Neutrophil (primary cell): ENCODE measurements at regions not wholly inside any gene's neighbourhood (a gene's known extent, or its start where the extent isn't known, plus 50 kb on each side); places are given as distances from the start of the nearest gene placed in this dataset.
A peak's percentile ranks its signal among the peaks of the same experiment; 100 is the strongest.
"Not testable (repeated sequence)": the region's sequence is repeated elsewhere in the genome, so short reads cannot be mapped to it uniquely, and the experiment has no call there.

ENCODE experiments used
- H3K27ac ChIP-seq: fragments of 200-600 bp; sonication (generic); 2 replicates; pipeline ENCODE4 v1.5.1; 2016; ENCODE audit warnings: mild to moderate bottlenecking, moderate library complexity
- H3K27me3 ChIP-seq: fragments of 200-600 bp; sonication (generic); 2 replicates; pipeline ENCODE4 v1.6.0; 2016; ENCODE audit warnings: mild to moderate bottlenecking
- H3K36me3 ChIP-seq: fragments of 200-600 bp; sonication (generic); 2 replicates; pipeline ENCODE4 v1.5.1; 2017
- H3K4me1 ChIP-seq, 2 experiments: fragments of 200-600 bp in 1 of 2; sonication (generic) in 1 of 2; 1 replicate in 1 of 2; 2 replicates in 1 of 2; pipeline versions ENCODE4 v1.5.1 to v1.6.1; 2013 to 2016; ENCODE audit warnings: low read depth in 1 of 2, low read length in 1 of 2, mild to moderate bottlenecking in 1 of 2, moderate library complexity in 1 of 2; ENCODE audit not compliant: control insufficient read depth in 1 of 2, insufficient read depth in 1 of 2
- H3K4me3 ChIP-seq, 2 experiments: fragments of 200-600 bp in 1 of 2; sonication (generic) in 1 of 2; 1 replicate in 1 of 2; 2 replicates in 1 of 2; pipeline ENCODE4 v1.5.1; 2013 to 2016; ENCODE audit warnings: low read depth in 1 of 2, low read length in 1 of 2, mild to moderate bottlenecking in 1 of 2, moderate library complexity in 1 of 2
- H3K9me3 ChIP-seq: fragments of 200-600 bp; sonication (generic); 2 replicates; pipeline ENCODE4 v1.5.1; 2016
- CTCF ChIP-seq: fragments of 200-600 bp; sonication (generic); IDR thresholded peaks from 2 replicates; pipeline ENCODE4 v1.5.1; 2016; ENCODE audit warnings: antibody characterized with exemption

DNA sequence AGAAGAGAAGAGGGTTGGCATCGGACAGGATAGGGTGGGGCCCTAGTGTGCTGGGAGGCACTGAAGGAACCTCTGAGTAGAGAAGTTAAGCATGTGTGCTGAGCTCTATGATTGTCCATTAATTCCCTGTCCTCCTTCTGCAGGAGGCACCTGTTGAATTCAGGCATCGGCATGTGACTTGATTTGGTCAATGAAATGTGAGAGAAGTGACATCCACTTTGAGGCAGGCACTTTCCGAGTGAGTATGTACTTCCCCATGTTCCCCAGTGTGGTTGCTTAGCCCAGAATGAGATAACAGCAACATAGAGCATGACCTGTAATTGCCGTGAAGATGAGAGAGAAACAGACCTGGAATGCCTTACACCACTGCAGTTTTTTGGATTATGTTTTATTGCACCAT, 224.8 kb downstream of the RPLP1 start:
- H3K27me3 ChIP-seq, result no peaks in the 10 kb centered on the region
- no peaks in the 10 kb centered on the region for H3K36me3 ChIP-seq
- peaks cover 0 to 8% of the 10 kb centered on the region in 2 experiments for H3K4me1 ChIP-seq
- peak overlapping the region; percentile 27 for H3K27ac ChIP-seq
- no peak overlapping the region for H3K4me3 ChIP-seq
- TF ChIP-seq CTCF, result no peak
- no peaks in the 10 kb centered on the region for H3K9me3 ChIP-seq

DNA sequence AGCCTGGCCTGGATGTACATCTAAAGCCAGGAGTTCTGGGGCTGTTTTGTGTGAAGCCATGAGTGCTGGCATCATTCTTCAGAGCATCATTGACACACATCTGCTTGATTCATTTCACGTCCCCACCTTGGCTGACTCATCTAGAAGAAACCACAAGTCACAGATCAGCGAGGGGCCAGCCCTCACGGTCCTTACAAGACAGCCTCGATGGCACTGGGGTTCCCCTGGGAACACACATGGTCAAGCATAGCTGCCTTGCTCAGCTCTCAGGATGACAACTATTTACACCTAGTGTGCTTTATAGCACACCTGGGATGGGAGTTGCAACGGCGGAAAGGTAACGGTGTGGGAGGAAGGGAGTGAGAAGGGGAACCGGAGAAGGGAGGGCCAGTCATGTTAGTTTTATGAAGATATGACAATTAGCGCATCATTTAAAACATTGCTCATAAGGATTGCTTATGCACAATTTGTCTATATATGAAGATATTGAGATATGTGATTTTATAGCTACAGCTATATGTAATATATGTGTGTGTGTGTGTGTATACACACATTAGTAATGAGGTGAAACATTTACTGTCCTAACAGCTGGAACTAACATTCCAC, 227.1 kb downstream of the RPLP1 start:
- no peaks in the 10 kb centered on the region for H3K9me3 ChIP-seq
- H3K4me3 ChIP-seq, result no peak overlapping the region
- no peaks in the 10 kb centered on the region for H3K36me3 ChIP-seq
- H3K4me1 ChIP-seq, result peaks cover 0 to 8% of the 10 kb centered on the region in 2 experiments
- no peaks in the 10 kb centered on the region for H3K27me3 ChIP-seq
- H3K27ac ChIP-seq, result no peak overlapping the region
- TF ChIP-seq CTCF, result no peak

GRCh38 chr15:69684823-69685222, 232.2 kb downstream of the RPLP1 start:
- not testable (repeated sequence) for H3K4me3 ChIP-seq, H3K27ac ChIP-seq, H3K4me1 ChIP-seq, H3K36me3 ChIP-seq, H3K9me3 ChIP-seq, H3K27me3 ChIP-seq

DNA sequence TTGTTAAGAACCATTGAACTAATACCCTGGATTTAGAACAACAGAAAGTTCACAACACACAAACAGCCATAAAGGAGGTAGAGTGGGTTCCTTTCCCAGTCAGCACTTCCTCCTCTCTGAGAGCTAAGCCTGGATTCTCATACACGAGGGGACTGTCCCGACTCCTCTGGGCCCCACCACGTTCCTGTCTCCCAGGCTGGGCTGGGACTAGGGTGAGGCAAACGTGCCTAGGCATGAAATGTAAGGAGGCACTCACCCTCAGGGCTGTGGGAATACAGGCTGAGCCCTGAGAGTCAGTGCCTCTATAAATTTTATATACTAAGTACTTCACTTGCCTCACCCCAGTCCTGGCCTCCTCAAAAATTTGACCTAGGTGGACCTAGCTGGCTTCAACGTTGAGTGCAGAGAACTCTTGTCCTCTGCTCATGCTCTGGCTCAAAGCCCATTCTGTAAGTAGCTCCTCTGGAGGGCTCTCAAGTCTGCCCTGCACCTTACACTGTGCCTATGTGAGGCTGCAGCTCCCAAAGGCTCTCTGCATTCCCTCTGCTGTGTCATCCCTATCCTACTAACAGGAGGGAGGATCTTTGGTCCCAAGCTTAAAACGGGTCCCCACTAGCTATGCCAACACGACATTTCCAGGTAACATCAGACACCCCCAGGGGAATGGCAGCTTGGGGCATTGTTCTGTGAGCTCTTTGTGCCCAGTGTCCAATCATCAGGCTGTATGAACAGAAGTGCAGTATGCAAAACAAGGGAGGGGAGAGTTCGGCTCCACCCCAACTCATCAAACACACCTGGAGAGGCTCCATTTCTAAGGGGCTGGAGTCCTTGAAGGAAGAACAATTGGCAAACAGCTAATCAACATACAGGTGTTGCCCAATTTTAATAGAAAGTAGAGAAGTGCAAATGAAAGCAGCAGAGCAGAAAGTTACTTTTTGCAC, 233.2 kb downstream of the RPLP1 start:
- no peaks in the 10 kb centered on the region for H3K9me3 ChIP-seq
- no peaks in the 10 kb centered on the region for H3K27me3 ChIP-seq
- no peaks in the 10 kb centered on the region for H3K36me3 ChIP-seq
- H3K27ac ChIP-seq, result no peak overlapping the region
- peaks cover 3 to 6% of the 10 kb centered on the region in 2 experiments for H3K4me1 ChIP-seq
- H3K4me3 ChIP-seq, result no peak overlapping the region
- no peak for TF ChIP-seq CTCF

DNA sequence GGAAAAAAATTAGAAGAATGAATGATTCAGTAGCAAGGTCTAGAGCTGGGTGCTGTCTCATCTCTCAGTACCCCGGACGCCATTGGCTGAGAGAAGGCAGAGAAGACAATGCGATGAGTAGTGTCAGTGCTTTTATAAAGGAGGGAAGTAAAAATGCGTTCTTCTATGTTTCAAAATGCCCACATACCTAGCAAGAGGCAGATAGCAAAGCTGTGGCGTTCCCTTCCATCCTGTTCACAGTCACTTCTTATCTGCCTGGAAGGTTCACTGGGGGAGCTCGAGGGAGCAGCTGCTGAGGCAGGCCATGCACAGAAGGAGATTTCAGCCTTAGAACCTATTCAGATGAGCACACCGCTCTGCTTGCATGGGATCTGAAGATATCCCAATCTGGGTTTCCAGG, 234.0 kb downstream of the RPLP1 start:
- TF ChIP-seq CTCF, result no peak
- Histone ChIP-seq H3K27ac (no peak overlapping the region), H3K4me1 (peaks cover 12 to 14% of the 10 kb centered on the region in 2 experiments), H3K4me3 (no peak overlapping the region), H3K27me3 (no peaks in the 10 kb centered on the region), H3K36me3 (no peaks in the 10 kb centered on the region), H3K9me3 (no peaks in the 10 kb centered on the region)

DNA sequence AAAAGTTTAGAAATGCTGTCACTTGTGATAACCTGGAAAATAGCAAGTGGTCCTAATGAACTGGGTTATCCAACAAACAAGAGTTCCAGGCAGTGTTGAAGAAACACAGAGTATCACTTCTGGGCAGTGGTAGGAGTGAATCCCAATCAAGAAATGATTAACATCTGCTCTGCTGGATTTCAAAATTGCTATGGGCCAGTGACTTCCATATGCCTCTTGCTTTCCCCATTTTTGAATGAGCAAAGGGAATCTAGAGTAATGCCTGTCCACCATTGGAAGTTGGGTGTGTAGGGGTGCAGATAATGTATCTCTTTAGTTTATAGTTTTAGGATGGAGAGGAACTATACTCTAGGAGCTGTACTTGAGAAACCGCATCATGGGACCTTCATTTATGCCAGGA, 236.5 kb downstream of the RPLP1 start:
- H3K9me3 ChIP-seq, result no peaks in the 10 kb centered on the region
- no peaks in the 10 kb centered on the region for H3K36me3 ChIP-seq
- H3K4me1 ChIP-seq, result peaks cover 26 to 31% of the 10 kb centered on the region in 2 experiments
- no peak for TF ChIP-seq CTCF
- no peak overlapping the region for H3K4me3 ChIP-seq
- H3K27me3 ChIP-seq, result no peaks in the 10 kb centered on the region
- no peak overlapping the region for H3K27ac ChIP-seq
